Endodermal cell (in vitro differentiated cells): ENCODE measurements at regions not wholly inside any gene's neighbourhood (a gene's known extent, or its start where the extent isn't known, plus 50 kb on each side); places are given as distances from the start of the nearest gene placed in this dataset.
A peak's percentile ranks its signal among the peaks of the same experiment; 100 is the strongest.

ENCODE experiments used
- DNase-seq: peaks from one replicate; pipeline ENCODE4 v3.0.0-alpha.2; 2017
- H3K27ac ChIP-seq: 2 replicates; pipeline ENCODE4 v1.5.1; 2013; ENCODE audit warnings: mild to moderate bottlenecking, low read depth, low read length, moderate library complexity
- H3K27me3 ChIP-seq: 2 replicates; pipeline ENCODE4 v1.6.1; 2013; ENCODE audit warnings: mild to moderate bottlenecking, low read length, moderate library complexity; ENCODE audit not compliant: insufficient read depth, control insufficient read depth, poor library complexity, severe bottlenecking
- H3K36me3 ChIP-seq: 2 replicates; pipeline ENCODE4 v1.7.0; 2013; ENCODE audit warnings: mild to moderate bottlenecking, low read length, moderate library complexity; ENCODE audit not compliant: control insufficient read depth, insufficient read depth
- H3K4me1 ChIP-seq: one replicate; pipeline ENCODE4 v1.7.0; 2013; ENCODE audit warnings: low read length; ENCODE audit not compliant: control insufficient read depth, insufficient read depth
- H3K4me3 ChIP-seq: 2 replicates; pipeline ENCODE4 v1.5.1; 2013; ENCODE audit warnings: mild to moderate bottlenecking, low read length, moderate library complexity
- H3K9ac ChIP-seq: 2 replicates; pipeline ENCODE4 v1.6.1; 2013; ENCODE audit warnings: mild to moderate bottlenecking, low read length, moderate library complexity; ENCODE audit not compliant: poor library complexity, severe bottlenecking; ENCODE audit errors: extremely low read depth
- H3K9me3 ChIP-seq: 2 replicates; pipeline ENCODE4 v1.6.1; 2013; ENCODE audit warnings: mild to moderate bottlenecking, low read length, moderate library complexity; ENCODE audit not compliant: control insufficient read depth
- H3K27ac Mint-ChIP-seq: 2 replicates; pipeline ENCODE4 v1.8.0; 2020; ENCODE audit warnings: mixed read lengths
- H3K27me3 Mint-ChIP-seq: 2 replicates; pipeline ENCODE4 v1.8.0; 2021; ENCODE audit warnings: mild to moderate bottlenecking, mixed read lengths; ENCODE audit not compliant: insufficient read depth
- H3K36me3 Mint-ChIP-seq: 2 replicates; pipeline ENCODE4 v1.8.0; 2020; ENCODE audit warnings: low read depth, mixed read lengths
- H3K4me1 Mint-ChIP-seq: 2 replicates; pipeline ENCODE4 v1.8.0; 2020; ENCODE audit warnings: mixed read lengths
- H3K4me3 Mint-ChIP-seq: 2 replicates; pipeline ENCODE4 v1.8.0; 2020; ENCODE audit warnings: mild to moderate bottlenecking, moderate library complexity, mixed read lengths
- H3K9me3 Mint-ChIP-seq: 2 replicates; pipeline ENCODE4 v1.8.0; 2020; ENCODE audit warnings: mild to moderate bottlenecking, mixed read lengths
- WGBS, 2 experiments: methylation state at CpG; one replicate each; pipeline versions ENCODE4 v1.1.5 to v1.1.7; 2013; ENCODE audit warnings: missing lambda C conversion rate in 2 of 2, mixed read lengths in 1 of 2; ENCODE audit not compliant: insufficient coverage in 1 of 2, insufficient read length in 1 of 2; 5-methylcytosine and 5-hydroxymethylcytosine counted together
- TF ChIP-seq, protein P1 (sequence below): fragments of 200-600 bp; sonication (generic); conservative IDR thresholded peaks from 2 replicates; pipeline ENCODE4 v1.5.0; 2021; ENCODE audit warnings: antibody characterized with exemption, mild to moderate bottlenecking

DNA sequence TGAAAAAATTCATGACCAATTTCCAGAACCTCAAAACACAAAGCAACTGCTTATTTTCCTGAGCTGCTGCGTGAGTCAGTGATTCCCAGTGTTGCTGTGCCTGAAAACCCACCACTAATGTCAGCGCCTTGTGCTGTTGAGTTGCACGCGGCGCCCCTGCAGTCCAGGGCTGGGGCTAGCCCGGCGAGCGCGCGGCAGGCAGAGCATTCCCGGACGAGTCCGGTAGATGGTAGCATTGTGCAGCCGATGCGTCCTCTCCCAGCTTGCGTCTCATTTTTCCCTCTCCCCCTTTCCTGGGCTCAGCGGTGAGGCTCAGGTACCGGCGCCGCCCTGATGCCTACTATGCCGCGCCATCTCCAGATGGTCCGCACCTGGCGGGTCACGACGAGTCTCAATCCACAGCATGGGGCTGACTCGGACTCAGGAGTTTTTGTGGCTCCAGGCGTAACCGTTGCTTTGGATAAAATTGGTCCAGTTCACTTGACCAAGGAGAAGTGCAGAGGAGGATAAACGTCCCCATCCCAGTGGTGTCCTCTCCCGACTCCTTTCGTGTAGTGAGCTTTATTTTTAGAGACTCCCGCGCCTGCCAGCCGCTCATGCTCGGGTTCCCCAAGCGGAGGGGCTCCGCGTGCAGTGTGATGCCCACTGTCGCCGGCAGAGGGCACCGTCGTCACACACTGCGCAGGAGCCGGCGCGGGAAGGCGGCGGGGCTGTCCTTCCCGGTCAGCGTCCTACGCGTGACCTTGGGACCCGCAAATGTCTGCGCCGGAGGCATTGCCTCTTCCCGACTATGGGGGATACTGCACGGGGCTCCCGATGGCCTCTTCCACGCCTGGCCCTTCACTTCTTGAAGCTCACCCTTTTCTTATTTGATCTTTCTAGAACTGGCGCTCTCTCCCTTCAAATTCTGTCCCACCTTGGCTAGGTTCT, 53.6 kb upstream of the IGFBP7 start:
- Histone ChIP-seq H3K4me1 (no peaks in the 10 kb centered on the region), H3K27me3 (peaks cover 19% of the 10 kb centered on the region), H3K27ac (no peak overlapping the region), H3K9ac (no peak overlapping the region), H3K9me3 (no peaks in the 10 kb centered on the region), H3K36me3 (no peaks in the 10 kb centered on the region), H3K4me3 (peak overlapping the region; percentile 81)
- DNase-seq: peak; percentile 96
- no peaks in the 10 kb centered on the region for H3K36me3 Mint-ChIP-seq
- peaks cover 7% of the 10 kb centered on the region for H3K4me1 Mint-ChIP-seq
- H3K27me3 Mint-ChIP-seq: peaks cover 32% of the 10 kb centered on the region
- TF ChIP-seq, protein P1, sequence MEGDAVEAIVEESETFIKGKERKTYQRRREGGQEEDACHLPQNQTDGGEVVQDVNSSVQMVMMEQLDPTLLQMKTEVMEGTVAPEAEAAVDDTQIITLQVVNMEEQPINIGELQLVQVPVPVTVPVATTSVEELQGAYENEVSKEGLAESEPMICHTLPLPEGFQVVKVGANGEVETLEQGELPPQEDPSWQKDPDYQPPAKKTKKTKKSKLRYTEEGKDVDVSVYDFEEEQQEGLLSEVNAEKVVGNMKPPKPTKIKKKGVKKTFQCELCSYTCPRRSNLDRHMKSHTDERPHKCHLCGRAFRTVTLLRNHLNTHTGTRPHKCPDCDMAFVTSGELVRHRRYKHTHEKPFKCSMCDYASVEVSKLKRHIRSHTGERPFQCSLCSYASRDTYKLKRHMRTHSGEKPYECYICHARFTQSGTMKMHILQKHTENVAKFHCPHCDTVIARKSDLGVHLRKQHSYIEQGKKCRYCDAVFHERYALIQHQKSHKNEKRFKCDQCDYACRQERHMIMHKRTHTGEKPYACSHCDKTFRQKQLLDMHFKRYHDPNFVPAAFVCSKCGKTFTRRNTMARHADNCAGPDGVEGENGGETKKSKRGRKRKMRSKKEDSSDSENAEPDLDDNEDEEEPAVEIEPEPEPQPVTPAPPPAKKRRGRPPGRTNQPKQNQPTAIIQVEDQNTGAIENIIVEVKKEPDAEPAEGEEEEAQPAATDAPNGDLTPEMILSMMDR: peak; percentile 80
- 3 to 4% methylated on average over 35 to 61 of the region's 61 CpGs for WGBS, 2 experiments
- peaks cover 4% of the 10 kb centered on the region for H3K9me3 Mint-ChIP-seq
- peak overlapping the region; percentile 66 for H3K4me3 Mint-ChIP-seq
- peak overlapping the region; percentile 83 for H3K27ac Mint-ChIP-seq

DNA sequence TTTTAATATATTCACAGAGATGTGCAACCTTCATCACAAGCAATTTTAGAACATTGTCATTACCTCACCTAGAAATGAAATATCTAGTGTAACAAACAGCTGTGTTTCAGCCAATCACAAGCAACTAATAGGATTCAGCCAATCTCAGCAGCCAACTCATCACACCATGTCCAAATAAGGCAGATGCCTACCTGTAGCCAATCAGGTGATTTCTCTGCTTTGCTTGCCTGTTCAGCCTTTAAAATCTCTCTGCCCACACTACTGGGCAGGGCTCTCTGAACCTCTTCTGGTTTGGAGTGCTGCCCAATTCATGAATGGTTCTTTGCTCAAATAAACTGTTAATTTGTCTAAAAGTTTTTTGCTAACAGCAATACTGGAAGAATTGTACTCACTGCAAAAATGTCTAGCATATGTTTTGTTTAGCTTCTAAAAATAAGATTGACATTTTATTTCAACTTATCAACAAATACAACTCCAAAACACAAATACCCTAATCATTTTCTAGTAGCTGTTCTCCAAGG, 52.4 kb upstream of the IGFBP7 start:
- H3K27me3 Mint-ChIP-seq: peaks cover 29% of the 10 kb centered on the region
- no peak overlapping the region for H3K9ac ChIP-seq
- H3K4me3 ChIP-seq: no peak overlapping the region
- H3K27ac Mint-ChIP-seq: no peak overlapping the region
- no peak for DNase-seq
- TF ChIP-seq, protein P1: no peak
- H3K36me3 Mint-ChIP-seq: no peaks in the 10 kb centered on the region
- no peaks in the 10 kb centered on the region for H3K9me3 ChIP-seq
- H3K27me3 ChIP-seq: peaks cover 19% of the 10 kb centered on the region
- H3K36me3 ChIP-seq: no peaks in the 10 kb centered on the region
- peaks cover 4% of the 10 kb centered on the region for H3K9me3 Mint-ChIP-seq
- H3K4me1 Mint-ChIP-seq: peaks cover 5% of the 10 kb centered on the region
- no peaks in the 10 kb centered on the region for H3K4me1 ChIP-seq
- no peak overlapping the region for H3K4me3 Mint-ChIP-seq
- H3K27ac ChIP-seq: no peak overlapping the region
